ENCODE measurements at regions not wholly inside any gene's neighbourhood (a gene's known extent, or its start where the extent isn't known, plus 50 kb on each side); places are given as distances from the start of the nearest gene placed in this dataset.

- TF ChIP-seq CTCF (IDR thresholded peaks at IDR 0.05) (no peak), POLR2AphosphoS5 (IDR thresholded peaks at IDR 0.05; ENCODE audit: low read depth, low read length) (no peak), REST (IDR thresholded peaks at IDR 0.05; ENCODE audit: insufficient read depth in 1 of 2, low read depth in 2 of 2, low read length in 1 of 2) (no peak)
Measured at GRCh38 chr5:18517641-18518380, 883.6 kb downstream of the TAF11L14 start.
